ENCODE measurements at regions not wholly inside any gene's neighbourhood (a gene's known extent, or its start where the extent isn't known, plus 50 kb on each side); places are given as distances from the start of the nearest gene placed in this dataset.

GRCh38 chr2:234680688-234681619 is 184.1 kb upstream of the ARL4C start:
- TF ChIP-seq CTCF (IDR thresholded peaks at IDR 0.05; ENCODE audit: low read depth, low read length) (no peak), POLR2A (IDR thresholded peaks at IDR 0.05; ENCODE audit: extremely low read depth, insufficient read length) (no peak), MYC (IDR thresholded peaks at IDR 0.05; ENCODE audit: low read depth, low read length) (no peak)
